Putamen (tissue), 1 donor: ENCODE measurements at regions not wholly inside any gene's neighbourhood (a gene's known extent, or its start where the extent isn't known, plus 50 kb on each side); places are given as distances from the start of the nearest gene placed in this dataset.

Experiments used
- DNase-seq: peaks from one replicate; pipeline ENCODE4 v3.0.0-alpha.2; 2016; ENCODE audit warnings: low spot score

DNA sequence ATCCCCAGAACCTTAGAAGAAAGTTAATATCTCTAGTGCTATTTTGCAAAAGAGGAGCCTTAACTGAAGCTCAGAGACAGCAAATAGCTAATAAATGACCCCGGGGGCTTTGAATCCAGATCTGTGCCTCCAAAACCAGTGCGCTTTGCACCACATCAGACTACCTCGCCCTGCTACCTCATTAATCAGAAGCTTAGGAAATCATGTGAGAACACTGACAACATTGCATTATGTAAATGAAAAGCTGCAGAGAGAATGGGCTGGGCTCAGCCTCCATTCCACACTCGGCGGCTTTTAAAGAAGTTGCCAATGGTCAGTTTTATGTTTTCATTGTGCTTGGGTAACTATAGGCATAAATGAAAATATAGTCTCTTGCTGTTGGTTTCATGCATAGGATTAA, 54.0 kb upstream of the STMND1 start:
- no peak for DNase-seq

DNA sequence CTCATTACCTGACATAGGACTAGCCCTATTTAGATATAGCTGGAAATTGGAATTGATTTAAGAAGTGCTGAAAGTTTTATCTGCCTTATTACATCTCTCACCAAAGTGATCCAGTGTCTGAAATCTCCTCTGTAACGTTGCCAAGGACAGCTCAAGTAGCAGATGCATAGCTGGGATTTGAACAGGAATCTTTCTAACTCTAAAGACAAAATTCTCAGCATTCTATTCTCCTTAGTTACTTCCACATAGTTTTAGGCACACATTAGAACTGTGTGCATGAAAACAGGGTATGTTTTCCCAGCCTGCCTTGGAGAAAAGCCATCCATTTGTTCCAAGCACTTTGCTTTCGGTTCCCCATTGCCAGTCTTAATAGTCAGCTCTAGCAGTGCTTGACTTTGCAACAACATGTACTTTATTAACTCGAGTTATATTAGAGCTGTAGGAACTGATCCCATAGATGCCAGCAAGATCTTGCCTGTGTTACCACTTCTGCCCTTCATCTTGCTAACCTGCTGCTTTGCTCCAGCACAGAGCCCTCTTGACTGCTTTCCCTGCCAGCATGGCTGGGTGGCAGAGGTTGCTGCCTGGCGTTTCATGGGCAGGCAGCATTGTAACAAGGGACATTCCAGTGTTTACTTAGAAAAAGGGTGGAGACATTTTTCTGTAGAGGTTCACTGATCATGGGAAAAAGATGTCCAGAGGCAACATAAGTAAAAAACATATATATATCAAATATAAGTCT, 56.1 kb upstream of the STMND1 start:
- peak; percentile 22 for DNase-seq

DNA sequence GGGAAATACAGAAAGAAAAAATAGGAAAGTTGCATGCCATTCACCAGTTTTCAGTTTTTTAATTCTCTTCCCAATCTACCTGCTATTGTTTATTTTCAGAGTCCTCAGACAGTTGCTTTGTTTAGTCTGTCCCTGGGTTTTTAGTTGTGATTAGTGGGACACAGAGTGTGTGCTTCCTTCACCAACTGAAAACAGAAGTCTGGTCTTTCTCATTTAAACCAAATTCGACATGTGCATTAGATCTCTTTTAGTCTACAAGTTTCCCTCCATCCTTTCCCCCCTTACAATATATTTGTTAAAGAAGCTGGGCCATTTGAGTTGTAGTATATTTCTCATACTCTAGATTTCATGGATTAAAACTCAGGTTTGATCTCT, 58.7 kb upstream of the STMND1 start:
- no peak for DNase-seq

DNA sequence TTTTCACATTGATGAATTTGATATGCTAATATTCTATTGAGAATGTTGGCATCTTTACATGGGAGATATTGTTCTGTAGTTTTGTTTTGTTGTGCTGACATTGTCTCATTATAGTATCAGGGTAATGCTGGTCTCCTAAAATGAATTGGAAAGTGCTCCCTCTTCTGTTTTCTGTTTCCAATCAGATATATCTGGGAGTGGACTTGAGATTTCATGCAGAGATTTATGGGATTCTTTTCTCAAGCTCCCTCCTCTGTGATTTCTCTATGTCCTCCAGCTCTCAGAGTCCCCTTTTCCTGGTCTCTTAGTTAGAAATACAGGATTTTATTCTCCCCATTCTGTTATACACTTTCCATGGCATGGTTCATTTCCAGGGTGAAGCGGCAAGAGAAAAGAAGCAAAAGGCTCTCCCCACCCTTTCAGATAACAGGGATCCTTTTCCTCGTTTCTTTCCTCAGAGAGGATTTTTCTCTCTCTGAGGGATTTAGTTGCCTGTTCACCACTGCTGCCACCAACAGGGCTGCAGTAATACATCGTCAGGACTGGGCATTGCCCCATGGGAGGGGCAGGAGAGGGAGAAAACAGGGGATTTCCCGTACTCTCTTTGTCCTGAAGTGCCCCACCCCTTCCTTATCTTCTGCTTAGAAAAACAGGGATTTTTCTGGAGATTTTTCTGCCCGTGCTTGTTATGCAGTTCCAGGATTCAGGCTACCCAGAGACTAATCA, 59.3 kb upstream of the STMND1 start:
- peak; percentile 65 for DNase-seq

DNA sequence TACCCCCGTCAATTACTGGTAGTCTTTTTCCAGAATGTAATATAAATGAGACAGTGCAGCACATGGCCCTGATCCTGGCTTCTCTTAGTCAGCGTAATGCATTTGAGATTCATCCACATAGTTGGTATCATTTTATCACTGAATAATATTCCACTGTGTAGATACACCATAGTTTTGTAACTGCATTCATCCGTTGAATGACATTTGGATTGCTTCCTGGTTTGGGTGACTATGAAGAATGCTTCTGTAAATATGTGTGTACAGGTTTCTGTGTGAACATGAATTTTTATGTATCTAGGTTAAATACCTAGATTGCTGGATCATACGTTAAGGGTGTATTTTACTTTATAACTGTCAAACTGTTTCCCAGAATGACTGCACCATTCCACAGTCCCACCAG, 62.6 kb upstream of the STMND1 start:
- DNase-seq, result no peak

DNA sequence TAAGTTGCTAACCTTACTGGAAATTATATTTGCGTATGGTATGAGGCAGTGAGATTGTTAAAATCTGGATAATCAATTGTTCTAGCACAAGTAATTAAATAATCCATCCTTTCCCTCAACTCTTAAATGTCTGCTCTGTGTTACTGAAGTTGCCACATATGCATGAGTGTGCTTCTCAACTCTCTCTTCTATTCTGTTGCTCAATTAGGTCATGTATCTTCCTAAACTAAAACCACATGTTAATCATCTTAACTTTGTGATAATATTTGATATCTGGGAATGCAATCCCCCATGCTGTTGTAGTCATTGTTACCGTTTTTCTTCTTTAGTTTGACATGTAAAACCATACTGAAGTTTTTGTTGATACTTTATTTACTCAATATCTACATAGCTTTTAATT, 63.5 kb upstream of the STMND1 start:
- DNase-seq, result no peak

DNA sequence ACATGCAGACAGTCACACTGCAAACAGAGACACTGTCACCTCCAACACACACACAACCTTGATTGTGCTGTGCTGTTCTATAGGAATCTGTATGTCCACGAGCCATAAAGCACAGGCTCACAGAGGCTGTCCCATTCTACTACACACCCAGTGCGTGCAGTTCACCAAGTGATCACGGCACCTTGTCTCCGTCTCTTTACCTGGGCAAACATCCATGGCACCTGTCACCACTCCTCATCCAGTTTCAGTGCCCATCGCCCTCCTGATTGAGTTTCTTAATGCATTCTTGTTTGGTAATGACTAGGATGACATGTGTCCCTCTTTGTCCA, 65.8 kb upstream of the STMND1 start:
- no peak for DNase-seq

DNA sequence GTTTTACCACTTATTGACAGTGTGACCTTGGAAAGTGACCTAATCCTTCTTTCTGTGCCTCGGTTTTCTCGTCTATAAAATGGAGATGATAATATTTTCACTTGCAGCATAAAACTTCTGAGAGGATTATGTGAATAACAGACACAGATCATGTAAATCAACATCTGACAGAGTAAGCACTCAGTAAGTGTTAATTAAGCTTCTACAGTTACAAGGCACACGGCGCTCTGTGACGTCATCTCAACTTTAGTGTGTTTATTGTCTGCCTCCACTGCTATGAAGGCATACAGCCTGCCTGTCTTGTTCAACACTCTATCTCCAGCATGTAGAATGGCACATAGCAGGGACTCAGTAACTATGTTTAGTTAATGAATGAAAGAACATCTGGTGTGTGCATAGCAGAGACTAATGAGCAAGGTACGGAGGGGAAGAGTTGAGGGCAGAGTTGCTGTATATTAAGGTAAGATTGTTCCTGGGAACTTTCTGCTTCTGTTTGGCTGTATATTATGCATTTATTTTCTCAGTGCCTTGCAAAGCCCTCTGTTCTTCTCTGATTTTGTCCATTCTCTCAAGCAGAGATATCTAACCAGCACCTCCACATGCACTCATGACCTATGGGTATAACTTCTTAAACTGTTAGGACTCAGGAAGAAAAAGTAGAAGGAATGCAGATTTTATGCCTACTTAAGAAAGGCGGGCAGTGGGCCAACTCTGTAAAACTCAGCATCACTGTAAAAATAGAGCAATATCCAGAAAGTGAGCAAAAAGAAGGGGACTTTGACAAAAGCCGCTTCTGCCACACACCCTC, 66.4 kb upstream of the STMND1 start:
- DNase-seq, result no peak

DNA sequence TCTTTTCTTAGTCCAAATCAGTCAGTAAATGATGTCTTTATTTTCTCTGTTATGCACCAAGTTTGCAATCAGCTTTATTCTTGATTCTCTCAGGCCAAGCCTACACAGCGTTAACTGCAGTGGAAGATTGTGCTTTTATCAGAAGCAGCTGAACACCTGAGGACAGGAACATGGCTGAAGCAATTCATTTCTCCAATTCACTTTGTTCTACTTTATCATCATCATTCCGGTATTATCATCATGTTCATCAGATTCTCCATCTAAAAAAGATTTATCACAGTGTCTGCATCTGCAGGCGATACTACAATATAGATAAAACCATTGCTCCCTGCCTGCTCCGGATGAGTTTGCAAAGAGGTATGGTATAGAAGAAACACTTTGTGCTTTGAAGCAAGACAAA, 68.1 kb upstream of the STMND1 start:
- no peak for DNase-seq

DNA sequence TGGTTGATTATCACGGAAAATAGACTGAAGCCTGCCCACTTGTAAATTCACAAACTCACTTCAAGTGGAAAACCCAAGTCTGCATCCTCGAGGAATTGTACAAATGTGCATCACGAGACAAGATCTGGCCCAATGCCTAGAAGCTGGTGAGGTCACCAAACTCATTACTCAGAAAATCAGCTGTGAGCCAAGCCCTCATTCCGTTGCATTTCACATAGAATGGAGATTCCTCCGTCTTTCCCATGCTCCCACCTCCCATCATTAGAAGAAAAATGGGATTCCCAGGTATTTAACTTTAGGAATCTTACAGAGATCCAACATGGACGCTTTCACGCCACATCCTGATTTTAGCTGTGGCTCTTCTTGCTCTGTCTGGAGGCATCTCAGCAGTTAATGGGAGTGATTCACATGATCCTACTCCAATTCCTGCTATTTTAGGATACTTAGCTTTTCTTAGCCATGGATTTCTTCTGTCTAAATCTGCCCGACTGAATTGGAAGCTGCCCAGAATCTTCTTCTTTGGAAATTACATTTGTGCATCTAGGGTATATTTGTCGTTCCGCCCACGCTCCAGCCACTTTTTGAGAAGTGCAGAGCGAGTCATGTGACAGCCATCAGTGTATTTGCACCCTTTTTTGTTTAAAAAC, 68.7 kb upstream of the STMND1 start:
- peak; percentile 79 for DNase-seq

DNA sequence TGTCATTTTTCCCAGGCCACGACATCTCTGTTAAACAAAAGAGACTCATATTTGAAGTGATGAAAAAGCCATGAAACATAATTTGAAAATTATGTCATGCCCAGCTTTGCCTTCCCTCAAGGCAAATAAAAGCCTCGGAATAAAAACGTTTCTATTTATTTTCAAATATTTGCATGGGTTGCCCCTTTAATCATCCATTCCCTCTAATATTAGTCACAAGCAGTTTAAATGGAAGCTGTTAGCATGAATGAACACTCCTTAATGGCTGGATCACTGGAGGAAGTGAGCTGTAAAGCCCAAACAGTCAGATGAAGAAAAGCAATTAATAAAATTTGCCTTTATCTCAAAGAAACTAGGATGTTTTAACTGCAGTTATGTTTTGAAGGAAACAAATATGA, 69.3 kb upstream of the STMND1 start:
- DNase-seq, result peak; percentile 30

DNA sequence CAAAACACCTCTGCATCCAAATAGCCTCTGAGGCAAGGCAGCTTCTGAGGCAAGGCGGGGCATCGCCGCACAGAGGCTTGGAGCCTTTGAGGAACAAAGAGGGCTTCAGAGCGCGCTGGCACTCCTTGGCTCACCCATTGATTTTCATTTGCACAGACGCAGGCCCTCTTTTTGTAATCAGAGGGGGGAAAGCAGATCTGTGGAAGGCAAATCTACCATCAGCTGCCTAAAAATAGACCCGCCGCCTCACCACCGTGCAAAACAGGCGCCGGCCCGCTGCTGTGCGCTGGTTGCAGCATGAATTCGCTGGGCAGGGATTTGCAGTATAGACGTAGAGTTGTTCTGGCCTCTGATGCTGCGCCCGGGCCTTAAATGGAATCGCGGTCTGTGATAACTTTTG, 69.9 kb upstream of the STMND1 start:
- peak; percentile 75 for DNase-seq

DNA sequence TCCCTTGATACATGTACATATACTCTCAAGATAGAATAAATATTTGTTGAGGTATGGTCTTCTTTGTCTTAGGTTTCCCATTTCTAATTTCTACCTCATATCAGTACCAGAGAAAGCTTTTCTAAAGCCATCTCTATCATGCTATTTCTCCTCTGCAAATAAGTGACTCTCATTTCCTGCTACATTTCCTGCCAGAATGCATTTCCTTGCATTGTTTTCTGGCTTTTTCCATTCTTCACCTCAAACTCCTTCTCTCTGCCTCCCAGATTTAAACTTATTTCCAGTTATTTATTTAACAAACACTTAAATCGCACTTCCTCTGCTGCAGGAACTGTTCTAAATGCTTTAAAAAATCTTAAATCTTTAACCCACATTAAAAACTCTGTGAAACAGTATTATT, 74.4 kb upstream of the STMND1 start:
- DNase-seq, result no peak

DNA sequence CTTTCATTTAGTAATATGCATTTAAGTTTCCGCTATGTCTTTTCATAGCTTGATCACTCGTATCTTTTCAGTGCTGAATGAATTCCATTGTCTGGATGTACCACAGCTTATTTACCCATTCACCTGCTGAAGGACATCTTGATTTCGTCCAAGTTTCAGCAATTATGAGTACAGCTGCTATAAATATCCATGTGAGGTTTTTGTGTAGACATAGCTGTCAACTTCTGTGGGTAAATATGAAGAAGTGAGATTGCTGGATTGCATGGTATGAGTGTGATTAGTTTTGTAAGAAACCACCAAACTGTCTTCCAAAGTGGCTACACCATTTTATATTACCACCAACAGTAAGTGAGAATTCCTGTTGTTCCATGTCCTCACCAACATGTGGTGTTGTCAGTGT, 79.2 kb upstream of the STMND1 start:
- DNase-seq, result no peak

DNA sequence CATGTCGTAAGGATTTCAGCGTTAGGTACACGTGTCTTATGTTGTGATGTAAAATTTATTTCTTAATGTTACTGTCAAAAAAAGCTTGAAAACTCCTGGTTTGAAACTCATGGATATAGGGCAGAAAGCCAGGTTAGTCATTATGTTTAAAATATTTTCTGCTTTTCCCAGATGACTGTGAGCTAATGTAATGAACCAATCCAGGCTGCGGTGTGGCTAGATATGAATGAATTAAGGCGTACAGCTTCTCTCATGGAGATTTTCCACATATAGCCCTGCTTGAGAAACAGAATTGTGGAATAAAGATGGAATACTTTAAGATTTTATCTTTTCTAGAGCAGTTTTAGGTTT, 80.3 kb upstream of the STMND1 start:
- no peak for DNase-seq

DNA sequence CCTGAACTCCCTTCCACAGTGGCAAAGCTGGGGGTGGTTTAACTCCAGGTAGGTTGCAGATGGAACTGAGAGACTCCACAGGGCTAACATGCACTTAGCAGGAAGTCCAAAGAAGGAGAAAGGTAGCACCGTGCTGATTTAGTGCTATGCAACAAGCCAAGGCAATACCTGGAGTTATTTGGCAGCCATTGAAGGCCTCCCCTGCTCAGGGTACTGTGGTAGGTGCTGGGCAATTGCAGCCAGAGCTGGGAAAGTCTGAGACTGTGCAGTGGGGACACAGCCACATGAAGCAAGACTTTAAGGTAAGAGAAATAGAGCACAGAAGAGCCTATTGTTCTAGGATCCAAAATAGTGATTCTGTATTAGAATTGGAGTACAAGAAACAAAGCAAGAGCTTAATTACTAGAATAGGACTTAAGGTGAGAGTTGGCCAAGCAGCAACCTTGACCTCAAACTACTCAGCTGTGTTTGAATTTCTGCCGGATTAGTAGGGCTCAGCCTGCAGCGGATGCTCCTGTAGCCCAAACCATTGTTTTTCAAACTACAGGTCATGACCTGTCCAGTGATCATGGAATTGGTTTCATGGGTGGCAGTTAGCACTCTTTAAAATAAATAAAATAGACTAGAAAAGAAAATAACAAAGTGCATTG, 80.8 kb upstream of the STMND1 start:
- DNase-seq, result no peak

DNA sequence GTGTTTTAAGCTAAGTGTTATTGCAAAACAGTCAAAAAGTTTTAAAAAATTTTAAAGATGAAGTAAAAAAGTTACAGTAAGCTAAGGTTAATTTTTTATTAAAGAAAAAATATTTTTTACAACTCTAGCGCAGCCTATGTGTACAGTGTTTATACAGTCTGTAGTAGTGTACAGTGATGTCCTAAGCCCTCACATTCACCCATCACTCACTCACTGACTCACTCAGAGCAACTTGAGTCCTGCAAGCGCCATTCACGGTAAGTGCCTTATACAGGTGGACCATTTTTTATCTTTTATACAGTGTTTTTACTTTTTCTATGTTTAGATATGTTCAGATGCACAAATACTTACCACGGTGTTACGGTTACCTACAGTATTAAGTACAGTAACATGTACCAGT, 83.4 kb upstream of the STMND1 start:
- DNase-seq, result no peak

DNA sequence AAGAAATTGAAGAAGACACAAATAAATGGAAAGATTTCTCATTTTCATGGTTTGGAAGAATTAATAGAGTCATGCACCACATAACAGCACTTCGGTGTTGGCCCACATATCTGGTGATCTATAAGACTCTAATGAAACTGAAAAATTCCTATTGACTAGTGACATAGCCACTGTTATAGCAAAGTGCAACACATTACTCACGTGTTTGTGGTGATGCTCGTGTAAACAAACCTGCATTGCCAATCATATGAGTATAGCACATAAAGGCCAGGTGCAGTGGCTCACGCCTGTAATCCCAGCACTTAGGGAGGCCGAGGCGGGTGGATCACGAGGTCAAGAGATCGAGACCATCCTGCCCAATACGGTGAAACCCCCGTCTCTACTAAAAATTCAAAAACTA, 84.4 kb upstream of the STMND1 start:
- no peak for DNase-seq

DNA sequence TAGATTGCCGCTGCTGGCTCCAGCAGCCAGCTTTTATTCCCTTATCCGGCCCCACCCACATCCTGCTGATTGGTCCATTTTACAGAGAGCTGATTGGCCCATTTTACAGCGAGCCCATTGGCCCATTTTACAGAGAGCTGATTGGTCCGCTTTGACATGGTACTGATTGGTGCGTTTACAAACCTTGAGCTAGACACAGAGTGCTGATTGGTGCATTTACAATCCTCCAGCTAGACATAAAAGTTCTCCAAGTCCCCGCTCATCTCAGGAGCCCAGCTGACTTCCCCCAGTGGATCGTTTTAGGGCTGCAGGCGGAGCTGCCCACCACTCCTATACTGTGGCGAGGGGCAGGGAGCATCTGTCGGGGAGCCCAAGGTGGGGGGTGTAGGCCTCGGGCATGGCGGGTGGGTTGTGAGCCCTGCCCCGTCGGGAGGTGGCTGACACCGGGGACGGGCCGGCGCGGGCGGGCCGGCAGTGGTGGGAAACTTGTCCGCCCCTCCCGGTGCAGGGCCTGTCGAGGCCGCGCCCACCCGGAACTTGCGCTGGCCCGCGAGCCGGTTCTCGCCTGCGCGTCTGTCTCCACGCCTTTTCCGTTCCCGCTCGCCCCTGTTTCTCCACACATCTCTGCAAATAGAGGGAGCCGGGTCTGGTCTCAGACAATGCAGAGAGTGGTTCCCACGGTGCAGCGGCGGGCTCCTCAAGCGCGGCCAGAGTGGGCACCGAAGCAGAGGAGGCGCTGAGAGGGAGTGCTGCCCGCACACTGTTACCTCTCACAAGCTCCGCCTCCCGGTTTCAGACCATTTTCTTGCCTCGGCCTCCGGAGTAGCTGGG, 86.1 kb upstream of the STMND1 start:
- DNase-seq, result no peak

DNA sequence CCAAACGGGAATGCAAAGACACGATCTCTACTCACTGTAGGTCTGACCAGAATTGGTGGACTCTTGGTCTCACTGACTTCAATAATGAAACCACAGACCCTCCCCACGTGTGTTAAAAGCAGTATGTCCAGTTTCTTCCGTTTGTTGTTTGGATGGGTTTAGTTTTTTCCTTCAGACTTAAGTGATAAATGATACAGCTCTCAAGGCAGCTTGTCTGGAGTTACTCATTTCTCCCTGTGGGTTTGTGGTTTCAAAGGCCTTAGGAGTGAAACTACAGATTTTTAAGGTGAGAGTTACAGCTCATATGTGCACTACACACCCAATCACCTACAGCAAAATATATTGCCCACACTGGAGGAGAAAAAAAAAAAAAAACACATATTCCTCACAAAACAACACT, 86.7 kb upstream of the STMND1 start:
- DNase-seq, result no peak

DNA sequence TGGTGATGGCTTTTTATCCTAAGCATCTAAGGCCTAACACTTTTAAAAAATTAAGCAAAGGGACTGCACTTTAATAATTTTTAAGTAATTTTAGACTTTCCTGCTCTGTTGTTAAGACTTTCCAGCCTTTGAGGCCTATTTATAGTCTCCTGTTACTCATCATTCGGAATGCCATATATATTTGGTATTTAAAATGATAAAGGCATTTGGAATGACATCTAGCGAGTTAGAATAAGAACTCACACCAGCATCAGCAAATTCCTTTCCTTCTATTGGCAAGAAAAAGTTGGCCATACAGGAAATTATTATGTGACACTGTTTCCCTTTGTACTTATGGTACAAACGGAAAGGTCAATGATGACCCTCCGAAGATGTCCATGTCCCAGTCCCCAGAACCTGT, 88.1 kb upstream of the STMND1 start:
- DNase-seq, result no peak
